ENCODE measurements at regions not wholly inside any gene's neighbourhood (a gene's known extent, or its start where the extent isn't known, plus 50 kb on each side); places are given as distances from the start of the nearest gene placed in this dataset.

DNA sequence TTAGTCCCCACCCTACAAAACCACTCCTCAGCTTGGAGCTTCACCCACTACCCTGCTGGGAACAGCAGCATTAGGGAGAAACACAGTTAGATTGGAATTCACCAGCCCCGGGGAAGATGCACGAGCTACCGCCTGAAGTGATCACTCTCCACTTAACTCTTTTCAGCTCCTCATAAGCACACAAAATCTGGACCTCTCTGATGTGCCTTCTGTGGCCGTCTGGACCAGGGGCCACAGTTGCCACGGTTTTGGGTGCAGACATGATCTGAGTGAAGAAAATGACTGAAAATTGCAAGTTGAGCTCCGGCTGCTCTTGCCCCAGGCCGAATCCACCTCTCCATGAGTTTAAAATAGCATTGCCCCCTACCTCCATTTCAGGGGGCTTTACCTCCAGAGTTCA, 95.2 kb downstream of the TENT4A start:
- TF ChIP-seq SP1 (IDR thresholded peaks at IDR 0.05): no peak
- TF ChIP-seq TAF1 (conservative IDR thresholded peaks at IDR 0.05): no peak
- no peak for TF ChIP-seq CTCF (IDR thresholded peaks at IDR 0.05; ENCODE audit: low read depth, low read length, missing input control)
- TF ChIP-seq REST (IDR thresholded peaks at IDR 0.05): no peak
- TF ChIP-seq YY1 (IDR thresholded peaks at IDR 0.05): no peak
- TF ChIP-seq RAD21 (IDR thresholded peaks at IDR 0.05): no peak
- TF ChIP-seq, protein P1, sequence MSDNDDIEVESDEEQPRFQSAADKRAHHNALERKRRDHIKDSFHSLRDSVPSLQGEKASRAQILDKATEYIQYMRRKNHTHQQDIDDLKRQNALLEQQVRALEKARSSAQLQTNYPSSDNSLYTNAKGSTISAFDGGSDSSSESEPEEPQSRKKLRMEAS (IDR thresholded peaks at IDR 0.05): no peak
- no peak for TF ChIP-seq JUND (IDR thresholded peaks at IDR 0.05)
- TF ChIP-seq, protein P2, sequence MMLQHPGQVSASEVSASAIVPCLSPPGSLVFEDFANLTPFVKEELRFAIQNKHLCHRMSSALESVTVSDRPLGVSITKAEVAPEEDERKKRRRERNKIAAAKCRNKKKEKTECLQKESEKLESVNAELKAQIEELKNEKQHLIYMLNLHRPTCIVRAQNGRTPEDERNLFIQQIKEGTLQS (IDR thresholded peaks at IDR 0.05): no peak

All from liver (tissue), 3 donors.